GM19239 (cell line): ENCODE measurements at regions not wholly inside any gene's neighbourhood (a gene's known extent, or its start where the extent isn't known, plus 50 kb on each side); places are given as distances from the start of the nearest gene placed in this dataset.
"Not testable (repeated sequence)": the region's sequence is repeated elsewhere in the genome, so short reads cannot be mapped to it uniquely, and the experiment has no call there.

Source experiments
- DNase-seq: peaks from one replicate; pipeline ENCODE4 v3.0.0; 2011; ENCODE audit warnings: low spot score; ENCODE audit not compliant: insufficient read length
- FAIRE-seq: peaks from 2 replicates; lab custom pipeline; 2011; peaks lifted over from hg19 to GRCh38; lab: Jason Lieb, UNC

GRCh38 chr20:48414786-48415185, 413.0 kb downstream of the PREX1 start:
- FAIRE-seq: no peak

GRCh38 chr20:48411919-48412522, 415.8 kb downstream of the PREX1 start:
- FAIRE-seq: no peak
- DNase-seq: no peak

More at GRCh38 chr20:48414786-48415185, 413.0 kb downstream of the PREX1 start:
- DNase-seq: no peak

GRCh38 chr20:48411245-48411644, 416.6 kb downstream of the PREX1 start:
- FAIRE-seq: no peak
- DNase-seq: no peak

DNA sequence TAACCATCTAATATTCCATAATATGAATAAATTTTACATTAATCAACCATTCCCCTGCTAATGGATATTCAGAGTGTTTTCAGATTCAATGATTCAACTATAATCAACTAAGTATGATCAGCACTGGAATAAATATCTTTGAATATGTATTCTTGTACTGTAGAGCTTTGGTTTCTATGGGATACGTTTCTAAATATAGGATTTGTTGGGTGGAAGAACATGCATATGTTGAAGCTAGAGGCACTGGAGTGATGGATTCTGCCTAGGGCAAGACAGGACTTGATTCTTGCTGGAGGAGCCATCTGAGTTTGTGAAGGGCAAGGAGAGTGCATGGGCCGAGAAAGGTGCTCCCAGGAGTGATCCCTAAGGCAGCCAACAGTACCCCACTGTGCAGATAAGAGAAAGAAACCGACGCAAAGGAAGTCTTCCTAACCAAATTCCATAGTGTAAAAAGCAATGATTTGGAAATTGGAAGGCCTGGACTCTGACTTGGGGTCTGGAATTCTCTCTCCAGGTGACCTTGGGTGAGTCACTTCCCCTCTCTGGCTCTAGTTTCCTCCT, 418.7 kb downstream of the PREX1 start:
- FAIRE-seq (no peak), DNase-seq (no peak)

GRCh38 chr20:48407710-48408109, 420.1 kb downstream of the PREX1 start:
- no peak for DNase-seq
- no peak for FAIRE-seq

GRCh38 chr20:48406912-48407340, 420.9 kb downstream of the PREX1 start:
- DNase-seq: no peak
- FAIRE-seq: no peak

DNA sequence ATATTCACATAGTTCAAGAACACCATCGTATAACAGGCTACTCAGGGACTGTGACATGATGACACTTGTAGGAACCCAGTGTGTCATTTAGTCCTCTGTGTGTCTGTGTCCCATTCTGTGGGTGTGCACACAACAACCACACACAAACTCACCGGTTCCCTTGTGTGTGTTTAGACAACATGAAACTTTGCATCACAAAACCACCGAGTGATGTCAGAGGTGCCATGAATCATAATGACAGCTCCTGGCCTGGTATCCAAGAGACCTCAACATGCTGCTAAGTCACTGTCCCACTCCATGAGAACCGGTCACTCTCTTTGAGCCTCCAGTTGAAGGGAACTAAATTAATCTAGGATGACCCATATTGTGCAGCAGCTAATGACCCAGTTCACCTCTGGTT, 421.3 kb downstream of the PREX1 start:
- DNase-seq (no peak), FAIRE-seq (no peak)

DNA sequence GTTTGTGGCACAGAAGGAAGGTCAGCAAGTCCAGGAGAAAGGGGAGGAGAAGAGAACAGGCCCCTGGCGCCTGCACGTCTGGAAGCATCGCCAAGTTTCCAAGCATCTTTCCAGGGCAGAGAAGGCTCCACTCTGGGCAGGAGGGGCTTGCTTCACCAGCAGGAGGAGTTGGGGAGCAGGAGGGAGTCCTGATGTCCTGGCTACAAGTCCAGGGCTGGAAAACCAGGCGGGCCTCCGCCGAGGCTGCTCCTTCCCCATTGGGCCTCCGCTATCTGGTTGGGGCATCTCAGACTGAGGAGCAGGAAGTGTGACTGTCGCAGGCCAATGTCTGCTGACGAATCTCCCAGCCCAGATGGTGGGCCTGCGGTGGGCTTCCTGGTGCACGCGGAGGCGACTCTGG, 421.9 kb downstream of the PREX1 start:
- no peak for FAIRE-seq
- no peak for DNase-seq

DNA sequence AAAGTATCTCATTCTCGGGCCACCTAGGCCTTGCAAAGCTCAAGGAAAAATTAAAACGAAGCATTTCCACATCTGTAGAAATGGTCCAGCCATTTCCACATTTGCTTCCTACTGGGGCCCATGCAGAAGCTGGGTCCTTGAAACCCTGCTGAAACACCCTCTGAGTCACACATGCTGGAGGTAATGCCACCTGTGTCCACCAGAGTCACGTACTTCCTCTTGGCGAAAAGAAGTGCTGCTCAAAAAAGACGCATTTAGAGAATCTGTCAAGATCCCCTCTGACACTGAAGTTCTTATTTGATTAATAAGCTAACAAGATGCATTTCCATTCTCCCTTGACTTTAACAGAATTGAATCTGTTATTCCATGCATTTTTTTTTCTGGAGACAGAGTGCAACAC, 423.2 kb downstream of the PREX1 start:
- no peak for DNase-seq
- no peak for FAIRE-seq

DNA sequence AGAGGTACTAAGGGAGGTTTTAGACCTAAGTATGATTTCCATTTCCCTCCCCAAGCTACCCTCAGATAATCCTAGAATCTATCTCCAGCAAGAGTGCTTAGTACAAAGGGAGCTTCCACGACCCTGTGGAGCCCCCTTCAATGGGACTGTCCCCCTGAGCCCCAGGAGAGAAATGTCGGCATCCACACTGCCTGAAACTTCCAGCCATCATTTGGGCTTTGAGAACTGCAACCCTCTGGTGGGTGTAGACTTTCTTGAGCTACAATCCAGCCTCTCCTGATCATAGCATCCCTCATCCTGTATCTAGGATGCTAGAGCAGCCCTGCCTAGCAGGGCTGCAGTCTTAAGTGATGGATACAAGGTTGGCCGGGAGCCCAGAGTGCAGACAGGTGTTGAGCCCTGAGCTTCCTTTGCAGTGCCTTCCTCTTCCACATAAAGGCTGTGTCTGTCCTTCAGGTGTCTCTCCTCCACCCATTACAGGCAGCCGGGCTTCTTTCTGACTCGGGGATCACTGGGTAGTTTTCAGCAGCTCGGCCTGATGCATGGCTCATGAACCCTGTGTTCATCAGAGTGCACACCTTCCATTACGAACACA, 424.5 kb downstream of the PREX1 start:
- DNase-seq (no peak), FAIRE-seq (no peak)

DNA sequence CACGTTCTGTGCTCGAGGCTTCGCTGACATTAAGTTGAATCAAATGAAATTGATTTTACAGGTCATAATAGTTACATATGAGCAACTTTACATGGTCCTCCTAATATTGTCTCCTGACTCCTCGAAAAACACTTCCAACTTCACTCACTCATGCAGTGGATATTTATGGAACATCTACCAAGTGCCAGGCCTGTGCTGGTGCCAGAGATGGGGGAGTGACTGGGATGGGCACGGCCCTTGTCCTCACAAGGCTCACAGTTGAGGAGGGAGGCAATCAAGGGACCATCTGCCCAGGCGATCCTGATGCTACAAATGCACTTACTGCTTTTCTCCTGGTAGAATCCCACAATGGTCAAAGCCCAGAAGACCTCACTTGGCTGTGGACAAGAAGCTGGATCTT, 426.4 kb downstream of the PREX1 start:
- FAIRE-seq: no peak

DNA sequence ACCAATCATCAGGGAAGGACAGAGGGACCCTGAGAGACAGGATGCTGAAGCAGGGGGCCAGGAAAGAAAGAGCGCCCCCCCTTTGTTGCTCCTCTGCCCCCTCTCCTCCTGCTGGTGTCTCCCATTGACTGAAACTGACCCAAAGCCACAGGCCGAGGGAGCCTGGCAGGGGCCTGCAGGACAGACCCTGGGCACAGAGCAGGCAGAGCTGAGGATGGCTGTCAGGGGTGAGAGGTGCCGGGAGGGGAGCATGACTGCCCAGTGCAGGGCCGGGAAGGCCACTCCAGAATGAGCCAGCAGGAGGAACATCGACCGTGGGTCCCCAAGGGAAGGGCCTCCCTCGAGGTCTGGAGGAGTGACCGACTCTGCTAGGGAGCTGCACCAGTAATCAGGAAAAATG, 427.8 kb downstream of the PREX1 start:
- DNase-seq (no peak), FAIRE-seq (no peak)

More for the DNA sequence above, 426.4 kb downstream of the PREX1 start:
- DNase-seq: no peak

GRCh38 chr20:48398506-48399449, 429.0 kb downstream of the PREX1 start:
- no peak for FAIRE-seq
- DNase-seq: no peak

DNA sequence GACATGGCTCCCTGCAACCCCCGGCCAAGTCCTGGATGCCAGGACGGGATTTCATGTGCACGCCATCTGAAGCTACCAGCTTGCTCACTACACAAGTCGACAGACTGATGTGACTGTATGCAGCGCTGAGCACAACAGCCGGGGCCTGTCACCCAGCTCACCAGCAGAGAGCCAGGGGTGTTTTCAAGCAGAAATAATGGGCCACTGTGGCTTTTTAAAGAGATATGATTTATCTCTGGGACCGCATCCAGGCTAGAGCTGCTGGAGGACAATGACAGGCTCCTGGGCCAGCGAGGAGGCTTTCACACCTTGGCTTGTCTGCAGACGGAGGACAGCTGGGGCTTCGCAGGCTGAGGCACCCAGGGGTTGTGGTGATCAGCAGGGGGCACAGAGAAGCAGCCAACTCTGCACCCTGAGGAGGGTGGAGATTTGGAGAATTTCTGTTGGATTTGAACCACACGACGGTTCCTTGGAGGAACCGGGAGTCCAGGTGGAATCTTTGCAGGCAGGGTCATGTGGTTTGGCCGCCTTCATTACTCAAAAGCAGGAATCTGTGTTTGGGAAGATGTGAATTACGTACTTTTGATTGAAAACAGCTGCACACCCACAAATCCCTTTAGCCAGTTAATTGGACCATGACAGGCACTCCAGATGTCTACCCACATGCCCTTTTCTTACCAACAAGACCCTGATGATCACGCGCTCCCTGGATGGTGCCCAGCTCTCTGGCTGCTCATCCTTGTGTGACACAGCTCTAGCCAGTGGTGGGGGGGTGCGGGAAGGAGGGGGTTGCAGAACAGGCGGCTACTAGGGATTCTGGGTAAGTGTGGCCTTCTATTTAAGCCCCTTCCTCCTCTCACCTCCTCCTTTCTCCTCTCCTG, 430.6 kb downstream of the PREX1 start:
- DNase-seq, FAIRE-seq: not testable (repeated sequence)

DNA sequence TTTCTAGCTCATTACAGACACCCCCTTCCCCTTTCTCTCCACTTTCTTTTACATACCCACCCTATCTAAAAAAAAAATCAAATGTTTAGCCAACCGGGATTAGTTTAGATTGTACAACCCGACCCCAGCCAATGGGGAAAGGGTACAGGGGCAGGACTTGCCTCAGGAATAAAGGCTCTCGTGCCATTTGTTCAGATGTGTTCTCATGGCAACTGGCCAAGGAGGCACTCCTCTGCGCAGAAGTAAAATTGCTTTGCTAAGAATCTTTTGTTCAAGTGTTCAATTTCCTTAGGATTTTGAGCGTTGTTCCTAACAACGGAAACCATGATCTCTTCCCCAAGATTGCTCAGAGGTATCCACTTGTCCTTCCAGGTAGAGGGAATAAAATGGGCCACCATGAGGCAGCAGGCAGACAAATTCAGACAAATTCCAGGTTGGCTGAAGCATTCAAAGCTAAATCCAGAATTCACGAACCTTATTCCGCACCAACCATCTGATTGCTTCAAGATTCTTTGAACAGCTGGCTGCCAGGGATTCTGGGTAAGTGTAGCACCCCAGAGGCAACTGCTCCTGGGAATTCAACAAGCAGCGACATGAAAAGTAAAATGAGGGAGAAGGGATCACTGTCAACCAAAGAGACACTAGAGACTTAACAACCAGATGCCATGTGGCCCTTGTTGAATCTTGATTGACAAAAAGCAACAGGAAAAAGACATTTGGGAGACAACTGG, 431.8 kb downstream of the PREX1 start:
- DNase-seq (no peak), FAIRE-seq (no peak)

DNA sequence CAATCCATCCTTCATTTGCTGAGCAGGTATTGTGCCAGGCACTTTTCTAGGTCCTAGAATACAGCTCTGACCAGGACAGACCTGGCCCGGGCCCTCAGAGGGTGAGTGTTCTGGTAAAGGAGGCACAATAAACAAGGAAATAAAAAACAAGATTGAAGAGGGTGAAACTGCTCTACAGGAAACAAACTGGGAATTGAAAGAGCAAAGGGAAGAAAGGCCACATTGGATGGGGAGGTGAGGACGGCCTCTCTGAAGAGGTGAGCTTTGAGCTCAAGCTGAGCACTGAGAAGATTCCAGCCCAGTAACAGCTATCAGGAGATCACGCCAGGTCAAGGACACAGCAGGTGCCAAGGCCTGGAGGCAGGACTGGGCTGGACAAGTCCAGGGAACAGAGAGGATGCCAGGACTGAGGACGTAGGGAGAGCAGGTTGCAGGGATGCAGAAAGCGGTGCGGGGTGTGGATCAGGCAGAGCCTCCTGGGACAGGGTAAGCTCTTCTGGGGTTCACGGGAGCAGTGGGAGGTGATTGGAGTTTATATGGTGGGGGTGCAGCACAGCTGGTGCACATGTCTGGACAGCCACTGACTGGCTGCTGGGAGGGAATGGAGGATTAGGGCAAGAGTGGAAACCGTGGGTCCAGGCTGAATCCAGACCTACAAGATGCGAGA, 433.3 kb downstream of the PREX1 start:
- no peak for FAIRE-seq

DNA sequence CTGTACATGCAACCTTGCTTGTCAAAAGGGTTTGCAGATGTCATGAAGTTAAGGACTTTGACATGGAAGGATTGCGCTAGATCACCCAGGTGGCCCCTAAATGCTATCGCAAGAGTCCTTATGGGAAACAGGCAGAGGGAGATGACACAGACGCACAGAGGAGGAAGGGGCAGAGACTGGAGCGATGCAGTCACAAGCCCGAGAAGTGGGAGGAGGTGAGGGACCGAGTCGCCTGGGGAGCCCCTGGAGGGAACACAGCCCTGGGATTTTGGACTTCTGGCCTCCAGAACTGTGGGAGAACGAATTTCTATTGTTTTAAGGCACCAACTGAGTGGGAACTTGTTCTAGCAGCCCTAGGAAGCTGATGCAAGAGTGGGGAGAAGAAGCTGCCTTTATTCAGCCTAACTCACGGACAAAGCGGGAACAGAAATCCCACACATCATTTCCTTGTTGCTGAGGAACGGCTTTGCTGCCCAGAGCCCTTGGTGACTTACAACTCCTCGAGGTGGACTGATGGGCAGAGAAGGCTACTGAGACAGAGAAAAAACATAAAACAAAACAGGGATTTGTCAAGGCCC, 434.0 kb downstream of the PREX1 start:
- no peak for DNase-seq
- FAIRE-seq: no peak

More for the DNA sequence above, 433.3 kb downstream of the PREX1 start:
- no peak for DNase-seq

DNA sequence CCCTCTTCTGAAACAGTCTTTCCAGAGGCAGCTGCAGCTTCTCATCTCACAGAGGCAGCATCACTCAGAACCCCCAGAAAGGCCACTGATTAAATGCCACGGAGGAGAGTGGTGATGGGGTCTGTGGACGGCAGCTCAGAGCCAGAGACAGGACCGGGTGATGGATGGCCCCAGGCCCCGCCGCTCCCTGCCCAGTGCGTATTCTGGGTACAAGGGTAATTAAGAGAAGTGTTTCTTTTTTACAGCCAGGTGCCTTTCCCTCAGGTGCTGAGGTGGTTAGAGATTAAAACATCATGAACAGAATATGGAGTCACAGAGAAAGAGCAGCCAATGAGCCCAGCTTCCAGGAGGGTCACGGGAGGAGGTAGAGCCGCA, 434.5 kb downstream of the PREX1 start:
- DNase-seq (no peak), FAIRE-seq (no peak)
